ENCODE measurements at regions not wholly inside any gene's neighbourhood (a gene's known extent, or its start where the extent isn't known, plus 50 kb on each side); places are given as distances from the start of the nearest gene placed in this dataset.
"Not testable (repeated sequence)": the region's sequence is repeated elsewhere in the genome, so short reads cannot be mapped to it uniquely, and the experiment has no call there.

GRCh38 chr20:25855451-25856156 lies 159.0 kb upstream of the ZNF337 start:
- H3K4me3 ChIP-seq (ENCODE audit: control insufficient read depth in 1 of 7, extremely low read depth in 1 of 7, insufficient read depth in 4 of 7, low read depth in 2 of 7, low read length in 6 of 7); DNase-seq; H3K27ac ChIP-seq (ENCODE audit: insufficient read depth in 1 of 2, low read depth in 1 of 2, low read length in 2 of 2, poor library complexity in 1 of 2, severe bottlenecking in 2 of 2); CTCF ChIA-PET; H3K36me3 ChIP-seq (ENCODE audit: control insufficient read depth in 4 of 4, insufficient read depth in 4 of 4, low read length in 3 of 4); POLR2A ChIA-PET: not testable (repeated sequence)
- 95% methylated on average over 18 of the region's 23 CpGs for WGBS (ENCODE audit: insufficient coverage)
- Histone ChIP-seq H3K4me1 (ENCODE audit: control extremely low read depth in 1 of 4, control insufficient read depth in 4 of 4, insufficient read depth in 4 of 4, low read length in 3 of 4) (peaks cover 0 to 20% (median 6%) of the 10 kb centered on the region in 4 experiments), H3K27me3 (replicated peaks in 2 of 5; ENCODE audit: control insufficient read depth in 4 of 5, insufficient read depth in 5 of 5, low read length in 4 of 5) (peaks cover 0 to 56% (median 11%) of the 10 kb centered on the region in 5 experiments), H3K9me3 (ENCODE audit: control extremely low read depth in 1 of 5, control insufficient read depth in 4 of 5, insufficient read depth in 2 of 5, low read depth in 1 of 5, low read length in 4 of 5) (peaks cover 0 to 19% (median 0%) of the 10 kb centered on the region in 5 experiments)

- Histone ChIP-seq H3K27me3 (replicated peaks in 2 of 5; ENCODE audit: control insufficient read depth in 4 of 5, insufficient read depth in 5 of 5, low read length in 4 of 5) (peaks cover 0 to 47% (median 7%) of the 10 kb centered on the region in 5 experiments), H3K4me1 (ENCODE audit: control extremely low read depth in 1 of 4, control insufficient read depth in 4 of 4, insufficient read depth in 4 of 4, low read length in 3 of 4) (peaks cover 0 to 15% (median 6%) of the 10 kb centered on the region in 4 experiments), H3K4me3 (ENCODE audit: control insufficient read depth in 1 of 7, extremely low read depth in 1 of 7, insufficient read depth in 4 of 7, low read depth in 2 of 7, low read length in 6 of 7) (peak overlapping the region in 1 of 7 experiments; percentile 64), H3K9me3 (ENCODE audit: control extremely low read depth in 1 of 5, control insufficient read depth in 4 of 5, insufficient read depth in 2 of 5, low read depth in 1 of 5, low read length in 4 of 5) (peaks cover 0 to 12% (median 0%) of the 10 kb centered on the region in 5 experiments)
- DNase-seq; POLR2A ChIA-PET; H3K36me3 ChIP-seq (ENCODE audit: control insufficient read depth in 4 of 4, insufficient read depth in 4 of 4, low read length in 3 of 4); H3K27ac ChIP-seq (ENCODE audit: insufficient read depth in 1 of 2, low read depth in 1 of 2, low read length in 2 of 2, poor library complexity in 1 of 2, severe bottlenecking in 2 of 2); CTCF ChIA-PET: not testable (repeated sequence)
- WGBS (ENCODE audit: insufficient coverage) = 98% methylated on average over 8 of the region's 11 CpGs
Observed at GRCh38 chr20:25854666-25855065, 158.0 kb upstream of the ZNF337 start.

- H3K4me1 ChIP-seq (ENCODE audit: control extremely low read depth in 1 of 4, control insufficient read depth in 4 of 4, insufficient read depth in 4 of 4, low read length in 3 of 4) = peaks cover 0 to 15% (median 6%) of the 10 kb centered on the region in 4 experiments
- H3K4me3 ChIP-seq (ENCODE audit: control insufficient read depth in 1 of 7, extremely low read depth in 1 of 7, insufficient read depth in 4 of 7, low read depth in 2 of 7, low read length in 6 of 7) = peak overlapping the region; percentile 36 to 82 (median 64)
- POLR2A ChIA-PET; H3K27ac ChIP-seq (ENCODE audit: insufficient read depth in 1 of 2, low read depth in 1 of 2, low read length in 2 of 2, poor library complexity in 1 of 2, severe bottlenecking in 2 of 2); H3K36me3 ChIP-seq (ENCODE audit: control insufficient read depth in 4 of 4, insufficient read depth in 4 of 4, low read length in 3 of 4); CTCF ChIA-PET; H3K9me3 ChIP-seq (ENCODE audit: control extremely low read depth in 1 of 5, control insufficient read depth in 4 of 5, insufficient read depth in 2 of 5, low read depth in 1 of 5, low read length in 4 of 5): not testable (repeated sequence)
- peaks cover 0 to 39% (median 6%) of the 10 kb centered on the region in 5 experiments for H3K27me3 ChIP-seq (replicated peaks in 2 of 5; ENCODE audit: control insufficient read depth in 4 of 5, insufficient read depth in 5 of 5, low read length in 4 of 5)
- peak; percentile 72 to 83 (median 73) for DNase-seq
- WGBS (ENCODE audit: insufficient coverage) = 12% methylated on average over 38 of the region's 55 CpGs
Observed at GRCh38 chr20:25853718-25854388, 157.2 kb upstream of the ZNF337 start.

- WGBS (ENCODE audit: insufficient coverage) = 73% methylated on average over 17 of the region's 31 CpGs
- DNase-seq, POLR2A ChIA-PET: not testable (repeated sequence)
Observed at GRCh38 chr20:25852968-25853717, 156.5 kb upstream of the ZNF337 start.

GRCh38 chr20:25850133-25850532 lies 153.5 kb upstream of the ZNF337 start:
- 80% methylated on average over 3 of the region's 4 CpGs for WGBS (ENCODE audit: insufficient coverage)
- H3K27ac ChIP-seq (ENCODE audit: insufficient read depth in 1 of 2, low read depth in 1 of 2, low read length in 2 of 2, poor library complexity in 1 of 2, severe bottlenecking in 2 of 2); DNase-seq; H3K9me3 ChIP-seq (ENCODE audit: control extremely low read depth in 1 of 5, control insufficient read depth in 4 of 5, insufficient read depth in 2 of 5, low read depth in 1 of 5, low read length in 4 of 5); H3K27me3 ChIP-seq (replicated peaks in 2 of 5; ENCODE audit: control insufficient read depth in 4 of 5, insufficient read depth in 5 of 5, low read length in 4 of 5); H3K4me3 ChIP-seq (ENCODE audit: control insufficient read depth in 1 of 7, extremely low read depth in 1 of 7, insufficient read depth in 4 of 7, low read depth in 2 of 7, low read length in 6 of 7); CTCF ChIA-PET; POLR2A ChIA-PET; H3K4me1 ChIP-seq (ENCODE audit: control extremely low read depth in 1 of 4, control insufficient read depth in 4 of 4, insufficient read depth in 4 of 4, low read length in 3 of 4); H3K36me3 ChIP-seq (ENCODE audit: control insufficient read depth in 4 of 4, insufficient read depth in 4 of 4, low read length in 3 of 4): not testable (repeated sequence)

More at GRCh38 chr20:25852968-25853717, 156.5 kb upstream of the ZNF337 start:
- H3K36me3 ChIP-seq (ENCODE audit: control insufficient read depth in 4 of 4, insufficient read depth in 4 of 4, low read length in 3 of 4); H3K27ac ChIP-seq (ENCODE audit: insufficient read depth in 1 of 2, low read depth in 1 of 2, low read length in 2 of 2, poor library complexity in 1 of 2, severe bottlenecking in 2 of 2); CTCF ChIA-PET; H3K9me3 ChIP-seq (ENCODE audit: control extremely low read depth in 1 of 5, control insufficient read depth in 4 of 5, insufficient read depth in 2 of 5, low read depth in 1 of 5, low read length in 4 of 5): not testable (repeated sequence)
- H3K27me3 ChIP-seq (replicated peaks in 2 of 5; ENCODE audit: control insufficient read depth in 4 of 5, insufficient read depth in 5 of 5, low read length in 4 of 5) = peaks cover 0 to 32% (median 5%) of the 10 kb centered on the region in 5 experiments
- H3K4me3 ChIP-seq (ENCODE audit: control insufficient read depth in 1 of 7, extremely low read depth in 1 of 7, insufficient read depth in 4 of 7, low read depth in 2 of 7, low read length in 6 of 7) = peak overlapping the region in 5 of 7 experiments; percentile 57 to 82 (median 66)
- peaks cover 0 to 13% (median 5%) of the 10 kb centered on the region in 4 experiments for H3K4me1 ChIP-seq (ENCODE audit: control extremely low read depth in 1 of 4, control insufficient read depth in 4 of 4, insufficient read depth in 4 of 4, low read length in 3 of 4)

- Histone ChIP-seq H3K4me1 (ENCODE audit: control extremely low read depth in 1 of 4, control insufficient read depth in 4 of 4, insufficient read depth in 4 of 4, low read length in 3 of 4) (peaks cover 0 to 4% (median 0%) of the 10 kb centered on the region in 4 experiments), H3K27ac (ENCODE audit: insufficient read depth in 1 of 2, low read depth in 1 of 2, low read length in 2 of 2, poor library complexity in 1 of 2, severe bottlenecking in 2 of 2) (no peak overlapping the region), H3K36me3 (ENCODE audit: control insufficient read depth in 4 of 4, insufficient read depth in 4 of 4, low read length in 3 of 4) (no peaks in the 10 kb centered on the region), H3K9me3 (ENCODE audit: control extremely low read depth in 1 of 5, control insufficient read depth in 4 of 5, insufficient read depth in 2 of 5, low read depth in 1 of 5, low read length in 4 of 5) (no peaks in the 10 kb centered on the region), H3K27me3 (replicated peaks in 2 of 5; ENCODE audit: control insufficient read depth in 4 of 5, insufficient read depth in 5 of 5, low read length in 4 of 5) (peaks cover 0 to 2% (median 0%) of the 10 kb centered on the region in 5 experiments), H3K4me3 (ENCODE audit: control insufficient read depth in 1 of 7, extremely low read depth in 1 of 7, insufficient read depth in 4 of 7, low read depth in 2 of 7, low read length in 6 of 7) (no peak overlapping the region)
- POLR2A ChIA-PET = no interaction called here
- WGBS (ENCODE audit: insufficient coverage) = 78% methylated on average over 4 of the region's 7 CpGs
- CTCF ChIA-PET = no interaction called here
- no peak for DNase-seq
Observed at GRCh38 chr20:25848222-25848621, 151.6 kb upstream of the ZNF337 start.

All from common myeloid progenitor, CD34-positive (primary cell).